ENCODE measurements at regions not wholly inside any gene's neighbourhood (a gene's known extent, or its start where the extent isn't known, plus 50 kb on each side); places are given as distances from the start of the nearest gene placed in this dataset.
"Not testable (repeated sequence)": the region's sequence is repeated elsewhere in the genome, so short reads cannot be mapped to it uniquely, and the experiment has no call there.

- no peaks in the 10 kb centered on the region for H3K4me1 ChIP-seq (ENCODE audit: control insufficient read depth, insufficient read depth, low read length)
- no peak overlapping the region for H3K9ac ChIP-seq (ENCODE audit: low read length in 2 of 2)
Measured at GRCh38 chr13:81207231-81207630, 866.3 kb upstream of the SPRY2 start.

GRCh38 chr13:81203783-81204182 is 862.9 kb upstream of the SPRY2 start:
- Histone ChIP-seq H3K27me3 (ENCODE audit: control insufficient read depth in 1 of 2, insufficient read depth in 2 of 2, low read length in 2 of 2) (no peaks in the 10 kb centered on the region), H3K4me1 (ENCODE audit: control insufficient read depth, insufficient read depth, low read length) (no peaks in the 10 kb centered on the region), H3K4me3 (ENCODE audit: low read length in 2 of 2) (no peak overlapping the region), H3K27ac (ENCODE audit: low read length) (no peak overlapping the region), H3K36me3 (ENCODE audit: control insufficient read depth in 2 of 2, insufficient read depth in 2 of 2, low read length in 2 of 2) (no peaks in the 10 kb centered on the region), H3K9me3 (ENCODE audit: control insufficient read depth in 2 of 2, low read length in 2 of 2) (no peaks in the 10 kb centered on the region), H3K9ac (ENCODE audit: low read length in 2 of 2) (no peak overlapping the region)

More at GRCh38 chr13:81207231-81207630, 866.3 kb upstream of the SPRY2 start:
- Histone ChIP-seq H3K27me3 (ENCODE audit: control insufficient read depth in 1 of 2, insufficient read depth in 2 of 2, low read length in 2 of 2) (no peaks in the 10 kb centered on the region), H3K9me3 (ENCODE audit: control insufficient read depth in 2 of 2, low read length in 2 of 2) (no peaks in the 10 kb centered on the region), H3K27ac (ENCODE audit: low read length) (no peak overlapping the region), H3K4me3 (ENCODE audit: low read length in 2 of 2) (no peak overlapping the region), H3K36me3 (ENCODE audit: control insufficient read depth in 2 of 2, insufficient read depth in 2 of 2, low read length in 2 of 2) (no peaks in the 10 kb centered on the region)

- no peaks in the 10 kb centered on the region for H3K36me3 ChIP-seq (ENCODE audit: control insufficient read depth in 2 of 2, insufficient read depth in 2 of 2, low read length in 2 of 2)
- no peak overlapping the region for H3K4me3 ChIP-seq (ENCODE audit: low read length in 2 of 2)
- H3K9me3 ChIP-seq (ENCODE audit: control insufficient read depth in 2 of 2, low read length in 2 of 2), result no peaks in the 10 kb centered on the region
- no peaks in the 10 kb centered on the region for H3K27me3 ChIP-seq (ENCODE audit: control insufficient read depth in 1 of 2, insufficient read depth in 2 of 2, low read length in 2 of 2)
- H3K4me1 ChIP-seq (ENCODE audit: control insufficient read depth, insufficient read depth, low read length), result no peaks in the 10 kb centered on the region
- no peak overlapping the region for H3K27ac ChIP-seq (ENCODE audit: low read length)
- H3K9ac ChIP-seq (ENCODE audit: low read length in 2 of 2), result peak overlapping the region in 1 of 2 donors; percentile 1
Measured at GRCh38 chr13:81199956-81200355, 859.0 kb upstream of the SPRY2 start.

- no peaks in the 10 kb centered on the region for H3K4me1 ChIP-seq (ENCODE audit: control insufficient read depth, insufficient read depth, low read length)
- no peak overlapping the region for H3K27ac ChIP-seq (ENCODE audit: low read length)
- no peaks in the 10 kb centered on the region for H3K9me3 ChIP-seq (ENCODE audit: control insufficient read depth in 2 of 2, low read length in 2 of 2)
- no peaks in the 10 kb centered on the region for H3K27me3 ChIP-seq (ENCODE audit: control insufficient read depth in 1 of 2, insufficient read depth in 2 of 2, low read length in 2 of 2)
- H3K36me3 ChIP-seq (ENCODE audit: control insufficient read depth in 2 of 2, insufficient read depth in 2 of 2, low read length in 2 of 2), result no peaks in the 10 kb centered on the region
- no peak overlapping the region for H3K4me3 ChIP-seq (ENCODE audit: low read length in 2 of 2)
- H3K9ac ChIP-seq (ENCODE audit: low read length in 2 of 2), result no peak overlapping the region
Measured at GRCh38 chr13:81197966-81198365, 857.0 kb upstream of the SPRY2 start.

- no peak overlapping the region for H3K27ac ChIP-seq (ENCODE audit: low read length)
- H3K27me3 ChIP-seq (ENCODE audit: control insufficient read depth in 1 of 2, insufficient read depth in 2 of 2, low read length in 2 of 2), result no peaks in the 10 kb centered on the region
- H3K9ac ChIP-seq (ENCODE audit: low read length in 2 of 2), result no peak overlapping the region
- no peak overlapping the region for H3K4me3 ChIP-seq (ENCODE audit: low read length in 2 of 2)
- no peaks in the 10 kb centered on the region for H3K36me3 ChIP-seq (ENCODE audit: control insufficient read depth in 2 of 2, insufficient read depth in 2 of 2, low read length in 2 of 2)
- H3K9me3 ChIP-seq (ENCODE audit: control insufficient read depth in 2 of 2, low read length in 2 of 2), result no peaks in the 10 kb centered on the region
- no peaks in the 10 kb centered on the region for H3K4me1 ChIP-seq (ENCODE audit: control insufficient read depth, insufficient read depth, low read length)
Measured at GRCh38 chr13:81197483-81197882, 856.6 kb upstream of the SPRY2 start.

- Histone ChIP-seq H3K4me3 (ENCODE audit: low read length in 2 of 2) (no peak overlapping the region), H3K27ac (ENCODE audit: low read length) (no peak overlapping the region), H3K9me3 (ENCODE audit: control insufficient read depth in 2 of 2, low read length in 2 of 2) (no peaks in the 10 kb centered on the region), H3K4me1 (ENCODE audit: control insufficient read depth, insufficient read depth, low read length) (no peaks in the 10 kb centered on the region), H3K27me3 (ENCODE audit: control insufficient read depth in 1 of 2, insufficient read depth in 2 of 2, low read length in 2 of 2) (no peaks in the 10 kb centered on the region), H3K36me3 (ENCODE audit: control insufficient read depth in 2 of 2, insufficient read depth in 2 of 2, low read length in 2 of 2) (no peaks in the 10 kb centered on the region), H3K9ac (ENCODE audit: low read length in 2 of 2) (no peak overlapping the region)
Measured at GRCh38 chr13:81194362-81194761, 853.4 kb upstream of the SPRY2 start.

- H3K4me3 ChIP-seq (ENCODE audit: low read length in 2 of 2), result no peak overlapping the region
- H3K36me3 ChIP-seq (ENCODE audit: control insufficient read depth in 2 of 2, insufficient read depth in 2 of 2, low read length in 2 of 2), result no peaks in the 10 kb centered on the region
- no peaks in the 10 kb centered on the region for H3K9me3 ChIP-seq (ENCODE audit: control insufficient read depth in 2 of 2, low read length in 2 of 2)
- H3K27me3 ChIP-seq (ENCODE audit: control insufficient read depth in 1 of 2, insufficient read depth in 2 of 2, low read length in 2 of 2), result no peaks in the 10 kb centered on the region
- H3K27ac ChIP-seq (ENCODE audit: low read length), result no peak overlapping the region
- H3K4me1 ChIP-seq (ENCODE audit: control insufficient read depth, insufficient read depth, low read length), result no peaks in the 10 kb centered on the region
- no peak overlapping the region for H3K9ac ChIP-seq (ENCODE audit: low read length in 2 of 2)
Measured at GRCh38 chr13:81184556-81185265, 843.8 kb upstream of the SPRY2 start.

GRCh38 chr13:81172603-81173002 is 831.7 kb upstream of the SPRY2 start:
- no peaks in the 10 kb centered on the region for H3K27me3 ChIP-seq (ENCODE audit: control insufficient read depth in 1 of 2, insufficient read depth in 2 of 2, low read length in 2 of 2)
- H3K4me3 ChIP-seq (ENCODE audit: low read length in 2 of 2), result no peak overlapping the region
- no peaks in the 10 kb centered on the region for H3K9me3 ChIP-seq (ENCODE audit: control insufficient read depth in 2 of 2, low read length in 2 of 2)
- no peaks in the 10 kb centered on the region for H3K36me3 ChIP-seq (ENCODE audit: control insufficient read depth in 2 of 2, insufficient read depth in 2 of 2, low read length in 2 of 2)
- H3K9ac ChIP-seq (ENCODE audit: low read length in 2 of 2), result no peak overlapping the region
- no peaks in the 10 kb centered on the region for H3K4me1 ChIP-seq (ENCODE audit: control insufficient read depth, insufficient read depth, low read length)
- no peak overlapping the region for H3K27ac ChIP-seq (ENCODE audit: low read length)

- Histone ChIP-seq H3K4me1 (ENCODE audit: control insufficient read depth, insufficient read depth, low read length) (no peaks in the 10 kb centered on the region), H3K9ac (ENCODE audit: low read length in 2 of 2) (no peak overlapping the region), H3K36me3 (ENCODE audit: control insufficient read depth in 2 of 2, insufficient read depth in 2 of 2, low read length in 2 of 2) (no peaks in the 10 kb centered on the region), H3K27me3 (ENCODE audit: control insufficient read depth in 1 of 2, insufficient read depth in 2 of 2, low read length in 2 of 2) (no peaks in the 10 kb centered on the region), H3K27ac (ENCODE audit: low read length) (no peak overlapping the region), H3K9me3 (ENCODE audit: control insufficient read depth in 2 of 2, low read length in 2 of 2) (no peaks in the 10 kb centered on the region), H3K4me3 (ENCODE audit: low read length in 2 of 2) (no peak overlapping the region)
Measured at GRCh38 chr13:81171065-81171647, 830.2 kb upstream of the SPRY2 start.

- H3K9me3 ChIP-seq (ENCODE audit: control insufficient read depth in 2 of 2, low read length in 2 of 2); H3K36me3 ChIP-seq (ENCODE audit: control insufficient read depth in 2 of 2, insufficient read depth in 2 of 2, low read length in 2 of 2); H3K4me3 ChIP-seq (ENCODE audit: low read length in 2 of 2); H3K27ac ChIP-seq (ENCODE audit: low read length); H3K4me1 ChIP-seq (ENCODE audit: control insufficient read depth, insufficient read depth, low read length); H3K9ac ChIP-seq (ENCODE audit: low read length in 2 of 2); H3K27me3 ChIP-seq (ENCODE audit: control insufficient read depth in 1 of 2, insufficient read depth in 2 of 2, low read length in 2 of 2): not testable (repeated sequence)
Measured at GRCh38 chr13:81163823-81164222, 822.9 kb upstream of the SPRY2 start.

- Histone ChIP-seq H3K27ac (ENCODE audit: low read length) (no peak overlapping the region), H3K9me3 (ENCODE audit: control insufficient read depth in 2 of 2, low read length in 2 of 2) (no peaks in the 10 kb centered on the region), H3K36me3 (ENCODE audit: control insufficient read depth in 2 of 2, insufficient read depth in 2 of 2, low read length in 2 of 2) (no peaks in the 10 kb centered on the region)
Measured at GRCh38 chr13:81153478-81153877, 812.6 kb upstream of the SPRY2 start.

More at GRCh38 chr13:81153478-81153877, 812.6 kb upstream of the SPRY2 start:
- no peak overlapping the region for H3K9ac ChIP-seq (ENCODE audit: low read length in 2 of 2)
- no peak overlapping the region for H3K4me3 ChIP-seq (ENCODE audit: low read length in 2 of 2)
- no peaks in the 10 kb centered on the region for H3K27me3 ChIP-seq (ENCODE audit: control insufficient read depth in 1 of 2, insufficient read depth in 2 of 2, low read length in 2 of 2)
- H3K4me1 ChIP-seq (ENCODE audit: control insufficient read depth, insufficient read depth, low read length), result no peaks in the 10 kb centered on the region

All from stomach smooth muscle (tissue), 2 donors.